B cell (primary cell): ENCODE measurements at regions not wholly inside any gene's neighbourhood (a gene's known extent, or its start where the extent isn't known, plus 50 kb on each side); places are given as distances from the start of the nearest gene placed in this dataset.

Source experiments
- CTCF ChIP-seq: fragments of 200-600 bp; IDR thresholded peaks from one replicate; pipeline ENCODE4 v1.8.0; 2022; ENCODE audit warnings: antibody characterized with exemption, mild to moderate bottlenecking
- EZH2 ChIP-seq: IDR thresholded peaks from 2 replicates; pipeline ENCODE4 v1.6.1; 2012; ENCODE audit warnings: borderline replicate concordance, low read depth, mild to moderate bottlenecking, moderate library complexity, low read length; ENCODE audit not compliant: insufficient read depth, poor library complexity, severe bottlenecking

- TF ChIP-seq CTCF (no peak), EZH2 (no peak)
Measured at GRCh38 chr6:141418076-141418475, 714.6 kb upstream of the GJE1 start.
